Panc1 (cell line): ENCODE measurements at regions not wholly inside any gene's neighbourhood (a gene's known extent, or its start where the extent isn't known, plus 50 kb on each side); places are given as distances from the start of the nearest gene placed in this dataset.

Experiments
- REST ChIP-seq, 2 experiments: IDR thresholded peaks; 2 replicates each; pipeline ENCODE4 v1.6.1; 2011 to 2012; ENCODE audit warnings: low read depth in 2 of 2, control low read depth in 1 of 2, low read length in 1 of 2, mild to moderate bottlenecking in 1 of 2, moderate library complexity in 1 of 2; ENCODE audit not compliant: insufficient read depth in 1 of 2
- SIN3A ChIP-seq: IDR thresholded peaks from 2 replicates; pipeline ENCODE4 v1.6.1; 2012; ENCODE audit warnings: low read depth, mild to moderate bottlenecking, low read length, moderate library complexity, borderline replicate concordance; ENCODE audit not compliant: insufficient read depth
- TF ChIP-seq, protein P1 (sequence below): fragments of 450-650 bp; IDR thresholded peaks from 2 replicates; pipeline ENCODE4 v1.5.1; 2017; ENCODE audit warnings: mild to moderate bottlenecking

- TF ChIP-seq, protein P1, sequence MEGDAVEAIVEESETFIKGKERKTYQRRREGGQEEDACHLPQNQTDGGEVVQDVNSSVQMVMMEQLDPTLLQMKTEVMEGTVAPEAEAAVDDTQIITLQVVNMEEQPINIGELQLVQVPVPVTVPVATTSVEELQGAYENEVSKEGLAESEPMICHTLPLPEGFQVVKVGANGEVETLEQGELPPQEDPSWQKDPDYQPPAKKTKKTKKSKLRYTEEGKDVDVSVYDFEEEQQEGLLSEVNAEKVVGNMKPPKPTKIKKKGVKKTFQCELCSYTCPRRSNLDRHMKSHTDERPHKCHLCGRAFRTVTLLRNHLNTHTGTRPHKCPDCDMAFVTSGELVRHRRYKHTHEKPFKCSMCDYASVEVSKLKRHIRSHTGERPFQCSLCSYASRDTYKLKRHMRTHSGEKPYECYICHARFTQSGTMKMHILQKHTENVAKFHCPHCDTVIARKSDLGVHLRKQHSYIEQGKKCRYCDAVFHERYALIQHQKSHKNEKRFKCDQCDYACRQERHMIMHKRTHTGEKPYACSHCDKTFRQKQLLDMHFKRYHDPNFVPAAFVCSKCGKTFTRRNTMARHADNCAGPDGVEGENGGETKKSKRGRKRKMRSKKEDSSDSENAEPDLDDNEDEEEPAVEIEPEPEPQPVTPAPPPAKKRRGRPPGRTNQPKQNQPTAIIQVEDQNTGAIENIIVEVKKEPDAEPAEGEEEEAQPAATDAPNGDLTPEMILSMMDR, result no peak
- TF ChIP-seq SIN3A, result no peak
- no peak for TF ChIP-seq REST (IDR thresholded peaks at IDR 0.05; ENCODE audit: insufficient read depth in 1 of 2, low read depth in 2 of 2, low read length in 1 of 2)
These were observed 52.8 kb upstream of the UST start for GRCh38 chr6:148693882-148694484.
